PC-3 (cell line): ENCODE measurements at regions not wholly inside any gene's neighbourhood (a gene's known extent, or its start where the extent isn't known, plus 50 kb on each side); places are given as distances from the start of the nearest gene placed in this dataset.

ENCODE experiments used
- EZH2 ChIP-seq: fragments of 300-600 bp; sonication (generic); IDR thresholded peaks from one replicate; pipeline ENCODE4 v1.6.1; 2017; ENCODE audit warnings: antibody characterized with exemption, mild to moderate bottlenecking, low read length; ENCODE audit not compliant: unreplicated experiment
- EZH2phosphoT487 ChIP-seq: fragments of 300-600 bp; sonication (generic); IDR thresholded peaks from 2 replicates; pipeline ENCODE4 v1.6.1; 2018; ENCODE audit warnings: mild to moderate bottlenecking, antibody characterized with exemption, low read length, borderline replicate concordance
- TF ChIP-seq, protein P1 (sequence below): fragments of 300-600 bp; sonication (generic); conservative IDR thresholded peaks from 2 replicates; pipeline ENCODE4 v1.5.1; 2017; ENCODE audit warnings: antibody characterized with exemption, low read depth, mild to moderate bottlenecking, low read length

DNA sequence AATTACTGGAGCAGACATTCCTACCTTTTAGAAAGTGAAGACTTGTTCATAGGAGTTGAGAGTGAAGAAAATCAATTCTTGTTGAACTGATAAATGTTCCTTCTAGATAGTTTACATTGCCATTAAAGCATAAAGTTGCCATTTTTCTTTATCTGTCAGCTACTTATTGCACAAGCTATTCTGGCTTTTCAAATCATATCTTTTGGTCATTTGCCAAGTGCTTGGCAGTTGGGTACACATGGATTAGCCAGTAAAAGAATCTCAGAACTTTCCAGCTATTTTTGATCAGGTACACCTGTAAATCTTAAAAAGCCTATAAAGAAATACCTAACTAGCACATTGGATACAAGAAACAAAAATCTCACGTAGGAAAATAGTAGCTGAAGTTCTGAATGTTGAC, 56.4 kb upstream of the PNPLA4 start:
- TF ChIP-seq EZH2phosphoT487 (no peak), EZH2 (no peak)
- TF ChIP-seq, protein P1, sequence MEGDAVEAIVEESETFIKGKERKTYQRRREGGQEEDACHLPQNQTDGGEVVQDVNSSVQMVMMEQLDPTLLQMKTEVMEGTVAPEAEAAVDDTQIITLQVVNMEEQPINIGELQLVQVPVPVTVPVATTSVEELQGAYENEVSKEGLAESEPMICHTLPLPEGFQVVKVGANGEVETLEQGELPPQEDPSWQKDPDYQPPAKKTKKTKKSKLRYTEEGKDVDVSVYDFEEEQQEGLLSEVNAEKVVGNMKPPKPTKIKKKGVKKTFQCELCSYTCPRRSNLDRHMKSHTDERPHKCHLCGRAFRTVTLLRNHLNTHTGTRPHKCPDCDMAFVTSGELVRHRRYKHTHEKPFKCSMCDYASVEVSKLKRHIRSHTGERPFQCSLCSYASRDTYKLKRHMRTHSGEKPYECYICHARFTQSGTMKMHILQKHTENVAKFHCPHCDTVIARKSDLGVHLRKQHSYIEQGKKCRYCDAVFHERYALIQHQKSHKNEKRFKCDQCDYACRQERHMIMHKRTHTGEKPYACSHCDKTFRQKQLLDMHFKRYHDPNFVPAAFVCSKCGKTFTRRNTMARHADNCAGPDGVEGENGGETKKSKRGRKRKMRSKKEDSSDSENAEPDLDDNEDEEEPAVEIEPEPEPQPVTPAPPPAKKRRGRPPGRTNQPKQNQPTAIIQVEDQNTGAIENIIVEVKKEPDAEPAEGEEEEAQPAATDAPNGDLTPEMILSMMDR, result no peak
